ENCODE measurements at regions not wholly inside any gene's neighbourhood (a gene's known extent, or its start where the extent isn't known, plus 50 kb on each side); places are given as distances from the start of the nearest gene placed in this dataset.

GRCh38 chr18:22865354-22866116 is 67.6 kb upstream of the RBBP8 start:
- no peak overlapping the region for H3K4me3 ChIP-seq (ENCODE audit: low read depth, low read length, poor library complexity, severe bottlenecking)
- ChIA-PET CTCF (no interaction called here), POLR2A (ENCODE audit: low non-redundant PET) (no interaction called here)
- intact Hi-C loops (cut with micrococcal nuclease; ENCODE audit: unreplicated experiment) = no loop called here
- BruUV-seq (replicated peaks) = no TSS peak
- TF ChIP-seq, protein P1, sequence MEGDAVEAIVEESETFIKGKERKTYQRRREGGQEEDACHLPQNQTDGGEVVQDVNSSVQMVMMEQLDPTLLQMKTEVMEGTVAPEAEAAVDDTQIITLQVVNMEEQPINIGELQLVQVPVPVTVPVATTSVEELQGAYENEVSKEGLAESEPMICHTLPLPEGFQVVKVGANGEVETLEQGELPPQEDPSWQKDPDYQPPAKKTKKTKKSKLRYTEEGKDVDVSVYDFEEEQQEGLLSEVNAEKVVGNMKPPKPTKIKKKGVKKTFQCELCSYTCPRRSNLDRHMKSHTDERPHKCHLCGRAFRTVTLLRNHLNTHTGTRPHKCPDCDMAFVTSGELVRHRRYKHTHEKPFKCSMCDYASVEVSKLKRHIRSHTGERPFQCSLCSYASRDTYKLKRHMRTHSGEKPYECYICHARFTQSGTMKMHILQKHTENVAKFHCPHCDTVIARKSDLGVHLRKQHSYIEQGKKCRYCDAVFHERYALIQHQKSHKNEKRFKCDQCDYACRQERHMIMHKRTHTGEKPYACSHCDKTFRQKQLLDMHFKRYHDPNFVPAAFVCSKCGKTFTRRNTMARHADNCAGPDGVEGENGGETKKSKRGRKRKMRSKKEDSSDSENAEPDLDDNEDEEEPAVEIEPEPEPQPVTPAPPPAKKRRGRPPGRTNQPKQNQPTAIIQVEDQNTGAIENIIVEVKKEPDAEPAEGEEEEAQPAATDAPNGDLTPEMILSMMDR (conservative IDR thresholded peaks at IDR 0.05; ENCODE audit: low read depth, low read length) = no peak
- no peak for TF ChIP-seq EZH2 (IDR thresholded peaks at IDR 0.05; ENCODE audit: borderline replicate concordance, low read depth, low read length, poor library complexity, severe bottlenecking)
- peaks cover 10% of the 10 kb centered on the region for H3K9me3 ChIP-seq (ENCODE audit: low read depth, low read length, poor library complexity, severe bottlenecking)
- no peaks in the 10 kb centered on the region for H3K27me3 ChIP-seq (replicated peaks; ENCODE audit: insufficient read depth, low read depth, low read length, poor library complexity)
- H3K36me3 ChIP-seq (ENCODE audit: insufficient read depth, low read length, poor library complexity, severe bottlenecking) = no peaks in the 10 kb centered on the region
- peaks cover 13% of the 10 kb centered on the region for H3K4me1 ChIP-seq (ENCODE audit: insufficient read depth, low read length, poor library complexity, severe bottlenecking)
- peak; percentile 91 for DNase-seq (ENCODE audit: low spot score)
- no peak overlapping the region for H3K27ac ChIP-seq (ENCODE audit: low read depth, low read length, poor library complexity, severe bottlenecking)

DNA sequence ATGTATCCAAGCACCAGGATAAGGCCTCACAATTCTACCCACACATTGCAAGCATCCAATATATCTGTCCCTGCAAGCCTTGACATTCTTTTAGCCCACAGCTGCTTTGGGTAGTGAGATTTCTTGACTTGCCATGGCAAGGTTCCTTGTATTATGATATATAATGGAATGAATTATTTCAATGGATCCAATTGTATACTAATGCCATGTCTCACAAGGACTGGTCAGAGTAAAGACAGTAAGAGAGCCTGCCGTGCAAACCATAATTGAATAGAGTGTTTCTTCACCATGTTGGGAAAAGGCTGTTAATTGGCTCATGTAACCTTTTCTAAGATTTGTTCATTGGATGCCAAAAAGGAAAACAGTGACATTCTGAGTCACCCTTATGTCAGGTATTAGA is 64.3 kb upstream of the RBBP8 start:
- Histone ChIP-seq H3K4me1 (ENCODE audit: insufficient read depth, low read length, poor library complexity, severe bottlenecking) (peaks cover 13% of the 10 kb centered on the region), H3K27me3 (replicated peaks; ENCODE audit: insufficient read depth, low read depth, low read length, poor library complexity) (no peaks in the 10 kb centered on the region), H3K27ac (ENCODE audit: low read depth, low read length, poor library complexity, severe bottlenecking) (no peak overlapping the region), H3K36me3 (ENCODE audit: insufficient read depth, low read length, poor library complexity, severe bottlenecking) (no peaks in the 10 kb centered on the region), H3K4me3 (ENCODE audit: low read depth, low read length, poor library complexity, severe bottlenecking) (no peak overlapping the region), H3K9me3 (ENCODE audit: low read depth, low read length, poor library complexity, severe bottlenecking) (peaks cover 10% of the 10 kb centered on the region)
- CTCF ChIA-PET = no interaction called here
- intact Hi-C loops (cut with micrococcal nuclease; ENCODE audit: unreplicated experiment) = no loop called here
- BruUV-seq (replicated peaks) = no TSS peak
- POLR2A ChIA-PET (ENCODE audit: low non-redundant PET) = no interaction called here
- DNase-seq (ENCODE audit: low spot score) = no peak
- no peak for TF ChIP-seq EZH2 (IDR thresholded peaks at IDR 0.05; ENCODE audit: borderline replicate concordance, low read depth, low read length, poor library complexity, severe bottlenecking)
- TF ChIP-seq, protein P1 (conservative IDR thresholded peaks at IDR 0.05; ENCODE audit: low read depth, low read length) = no peak

- CTCF ChIA-PET = no interaction called here
- intact Hi-C loops (cut with micrococcal nuclease; ENCODE audit: unreplicated experiment) = no loop called here
- H3K27ac ChIP-seq (ENCODE audit: low read depth, low read length, poor library complexity, severe bottlenecking) = no peak overlapping the region
Observed at GRCh38 chr18:22871809-22872525, 61.2 kb upstream of the RBBP8 start.

More at GRCh38 chr18:22871809-22872525, 61.2 kb upstream of the RBBP8 start:
- H3K4me1 ChIP-seq (ENCODE audit: insufficient read depth, low read length, poor library complexity, severe bottlenecking) = no peaks in the 10 kb centered on the region
- H3K36me3 ChIP-seq (ENCODE audit: insufficient read depth, low read length, poor library complexity, severe bottlenecking) = no peaks in the 10 kb centered on the region
- no peak for DNase-seq (ENCODE audit: low spot score)
- H3K4me3 ChIP-seq (ENCODE audit: low read depth, low read length, poor library complexity, severe bottlenecking) = no peak overlapping the region
- no peak for TF ChIP-seq EZH2 (IDR thresholded peaks at IDR 0.05; ENCODE audit: borderline replicate concordance, low read depth, low read length, poor library complexity, severe bottlenecking)
- TF ChIP-seq, protein P1 (conservative IDR thresholded peaks at IDR 0.05; ENCODE audit: low read depth, low read length) = no peak
- H3K27me3 ChIP-seq (replicated peaks; ENCODE audit: insufficient read depth, low read depth, low read length, poor library complexity) = no peaks in the 10 kb centered on the region
- H3K9me3 ChIP-seq (ENCODE audit: low read depth, low read length, poor library complexity, severe bottlenecking) = peaks cover 5% of the 10 kb centered on the region
- POLR2A ChIA-PET (ENCODE audit: low non-redundant PET) = no interaction called here
- BruUV-seq (replicated peaks) = no TSS peak
